DOHH2 (cell line): ENCODE measurements at regions not wholly inside any gene's neighbourhood (a gene's known extent, or its start where the extent isn't known, plus 50 kb on each side); places are given as distances from the start of the nearest gene placed in this dataset.

Experiments used
- CTCF ChIP-seq: fragments of 200-600 bp; sonication (generic); IDR thresholded peaks from one replicate; pipeline ENCODE4 v1.5.1; 2014; ENCODE audit warnings: antibody characterized with exemption, mild to moderate bottlenecking, low read depth, low read length; ENCODE audit not compliant: poor library complexity, severe bottlenecking
- EZH2phosphoT487 ChIP-seq: fragments of 200-600 bp; sonication (generic); IDR thresholded peaks from 2 replicates; pipeline ENCODE4 v1.6.1; 2017; ENCODE audit warnings: borderline replicate concordance, mild to moderate bottlenecking, antibody characterized with exemption, low read length, moderate library complexity, mixed read lengths

GRCh38 chr12:83313827-83314226, 627.1 kb downstream of the TMTC2 start:
- no peak for TF ChIP-seq CTCF
- no peak for TF ChIP-seq EZH2phosphoT487
